ENCODE measurements at regions not wholly inside any gene's neighbourhood (a gene's known extent, or its start where the extent isn't known, plus 50 kb on each side); places are given as distances from the start of the nearest gene placed in this dataset.

- TF ChIP-seq CTCF (optimal IDR thresholded peaks at IDR 0.05 in 1 of 3, IDR thresholded peaks at IDR 0.05 in 1 of 3, conservative IDR thresholded peaks at IDR 0.05 in 1 of 3; ENCODE audit: extremely low read depth in 1 of 3, insufficient read depth in 2 of 3, low read length in 3 of 3): no peak
- TF ChIP-seq EZH2 (IDR thresholded peaks at IDR 0.05; ENCODE audit: low read length): no peak
These were observed 177.0 kb upstream of the MVB12B start for GRCh38 chr9:126149661-126150060.
